Loucy (cell line): ENCODE measurements at regions not wholly inside any gene's neighbourhood (a gene's known extent, or its start where the extent isn't known, plus 50 kb on each side); places are given as distances from the start of the nearest gene placed in this dataset.

Experiments
- H2AFZ ChIP-seq: fragments of 200-600 bp; sonication (generic); 2 replicates; pipeline ENCODE4 v1.6.0; 2016; ENCODE audit warnings: antibody characterized with exemption, mild to moderate bottlenecking, low read length, moderate library complexity
- H3F3A ChIP-seq: fragments of 200-600 bp; 2 replicates; pipeline ENCODE4 v1.6.0; 2016; ENCODE audit warnings: antibody characterized with exemption, low read depth, mild to moderate bottlenecking
- H3K27me3 ChIP-seq: fragments of 200-600 bp; sonication (generic); 2 replicates; pipeline ENCODE4 v1.6.1; 2014; ENCODE audit warnings: low read length, mild to moderate bottlenecking; ENCODE audit not compliant: insufficient read depth, poor library complexity, severe bottlenecking
- H3K36me3 ChIP-seq: fragments of 200-600 bp; sonication (generic); 2 replicates; pipeline ENCODE4 v1.6.1; 2016; ENCODE audit warnings: low read length; ENCODE audit not compliant: insufficient read depth
- H3K4me1 ChIP-seq: fragments of 200-600 bp; sonication (generic); 2 replicates; pipeline ENCODE4 v1.5.1; 2014; ENCODE audit warnings: low read length, mild to moderate bottlenecking; ENCODE audit not compliant: insufficient read depth, poor library complexity, severe bottlenecking
- H3K4me2 ChIP-seq: fragments of 200-600 bp; sonication (generic); 2 replicates; pipeline ENCODE4 v1.6.0; 2014; ENCODE audit warnings: antibody characterized with exemption, low read length, low read depth, mild to moderate bottlenecking; ENCODE audit not compliant: poor library complexity, severe bottlenecking
- H3K4me3 ChIP-seq: fragments of 200-600 bp; sonication (generic); 2 replicates; pipeline ENCODE4 v1.5.1; 2014; ENCODE audit warnings: low read length, mild to moderate bottlenecking, mixed read lengths; ENCODE audit not compliant: poor library complexity, severe bottlenecking
- H3K79me2 ChIP-seq: fragments of 200-600 bp; sonication (generic); 2 replicates; pipeline ENCODE4 v1.6.1; 2014; ENCODE audit warnings: low read length; ENCODE audit not compliant: insufficient read depth
- H3K9ac ChIP-seq: fragments of 200-600 bp; sonication (generic); 2 replicates; pipeline ENCODE4 v1.6.0; 2014; ENCODE audit warnings: mild to moderate bottlenecking, low read depth, low read length, moderate library complexity; ENCODE audit not compliant: poor library complexity, severe bottlenecking
- H3K9me2 ChIP-seq: fragments of 200-600 bp; sonication (generic); replicated peaks from 2 replicates; pipeline ENCODE4 v1.6.1; 2016; ENCODE audit warnings: low read depth, low read length, mixed read lengths
- H3K9me3 ChIP-seq: fragments of 200-600 bp; sonication (generic); 2 replicates; pipeline ENCODE4 v1.6.1; 2014; ENCODE audit warnings: mild to moderate bottlenecking, antibody characterized with exemption, low read length, low read depth; ENCODE audit not compliant: insufficient read depth
- H4K20me1 ChIP-seq: fragments of 200-600 bp; sonication (generic); 2 replicates; pipeline ENCODE4 v1.6.0; 2014; ENCODE audit warnings: antibody characterized with exemption, low read length, mild to moderate bottlenecking; ENCODE audit not compliant: insufficient read depth, poor library complexity, severe bottlenecking
- CTCF ChIP-seq: fragments of 200-600 bp; sonication (generic); conservative IDR thresholded peaks from 2 replicates; pipeline ENCODE4 v1.5.1; 2014; ENCODE audit warnings: mild to moderate bottlenecking, antibody characterized with exemption, low read length
- EZH2phosphoT487 ChIP-seq: fragments of 200-600 bp; IDR thresholded peaks from 2 replicates; pipeline ENCODE4 v1.6.1; 2018; ENCODE audit warnings: antibody characterized with exemption, mild to moderate bottlenecking, moderate library complexity, borderline replicate concordance

GRCh38 chr4:62162606-62163005, 962.5 kb downstream of the ADGRL3 start:
- Histone ChIP-seq H3K4me1 (no peaks in the 10 kb centered on the region), H3K36me3 (no peaks in the 10 kb centered on the region), H4K20me1 (no peaks in the 10 kb centered on the region), H3K4me2 (no peak overlapping the region), H3K9me3 (no peaks in the 10 kb centered on the region; the same call in 1 of the 2 replicates), H3K4me3 (no peak overlapping the region), H2AFZ (no peak overlapping the region), H3K27me3 (no peaks in the 10 kb centered on the region), H3K9me2 (no peaks in the 10 kb centered on the region), H3F3A (no peaks in the 10 kb centered on the region), H3K9ac (no peak overlapping the region), H3K79me2 (no peaks in the 10 kb centered on the region)
- TF ChIP-seq CTCF, result no peak
- no peak for TF ChIP-seq EZH2phosphoT487

GRCh38 chr4:62161446-62161845, 961.3 kb downstream of the ADGRL3 start:
- no peaks in the 10 kb centered on the region for H3K9me2 ChIP-seq
- no peaks in the 10 kb centered on the region for H3K79me2 ChIP-seq
- no peaks in the 10 kb centered on the region for H3F3A ChIP-seq
- H3K9me3 ChIP-seq, result no peaks in the 10 kb centered on the region; the same call in 1 of the 2 replicates
- no peak overlapping the region for H3K9ac ChIP-seq
- TF ChIP-seq CTCF (no peak), EZH2phosphoT487 (no peak)
- H3K36me3 ChIP-seq, result no peaks in the 10 kb centered on the region
- no peaks in the 10 kb centered on the region for H3K4me1 ChIP-seq
- no peak overlapping the region for H3K4me2 ChIP-seq
- no peak overlapping the region for H3K4me3 ChIP-seq
- H2AFZ ChIP-seq, result no peak overlapping the region
- H3K27me3 ChIP-seq, result no peaks in the 10 kb centered on the region
- H4K20me1 ChIP-seq, result no peaks in the 10 kb centered on the region

GRCh38 chr4:62159876-62160275, 959.8 kb downstream of the ADGRL3 start:
- no peak for TF ChIP-seq EZH2phosphoT487
- TF ChIP-seq CTCF, result no peak
- Histone ChIP-seq H3K9me2 (no peaks in the 10 kb centered on the region), H3K4me3 (no peak overlapping the region), H2AFZ (no peak overlapping the region), H3K4me1 (no peaks in the 10 kb centered on the region), H4K20me1 (no peaks in the 10 kb centered on the region), H3K36me3 (no peaks in the 10 kb centered on the region), H3K9me3 (no peaks in the 10 kb centered on the region; the same call in 1 of the 2 replicates), H3K79me2 (no peaks in the 10 kb centered on the region), H3F3A (no peaks in the 10 kb centered on the region), H3K9ac (no peak overlapping the region), H3K27me3 (no peaks in the 10 kb centered on the region), H3K4me2 (no peak overlapping the region)
